Skeletal muscle tissue (tissue), 3 donors: ENCODE measurements at regions not wholly inside any gene's neighbourhood (a gene's known extent, or its start where the extent isn't known, plus 50 kb on each side); places are given as distances from the start of the nearest gene placed in this dataset.

Experiments
- H3K27ac ChIP-seq: one replicate; pipeline ENCODE4 v1.7.0; 2013; ENCODE audit warnings: mild to moderate bottlenecking, low read depth, low read length, inconsistent platforms
- H3K27me3 ChIP-seq, 3 donors: one replicate each; pipeline ENCODE4 v1.7.0; 2013; ENCODE audit warnings: low read length in 3 of 3; ENCODE audit not compliant: control insufficient read depth in 3 of 3, insufficient read depth in 3 of 3
- H3K36me3 ChIP-seq, 3 donors: one replicate each; pipeline ENCODE4 v1.7.0; 2013; ENCODE audit warnings: low read length in 3 of 3; ENCODE audit not compliant: control insufficient read depth in 3 of 3, insufficient read depth in 3 of 3
- H3K4me1 ChIP-seq, 3 donors: one replicate each; pipeline ENCODE4 v1.7.0; 2013; ENCODE audit warnings: low read length in 3 of 3, mild to moderate bottlenecking in 3 of 3; ENCODE audit not compliant: control insufficient read depth in 3 of 3, insufficient read depth in 3 of 3
- H3K4me3 ChIP-seq, 3 donors: one replicate each; pipeline ENCODE4 v1.7.0; 2013; ENCODE audit warnings: low read length in 3 of 3
- H3K9ac ChIP-seq, 3 donors: one replicate each; pipeline ENCODE4 v1.7.0; 2013; ENCODE audit warnings: low read length in 3 of 3, mild to moderate bottlenecking in 3 of 3, moderate library complexity in 2 of 3, low read depth in 1 of 3
- H3K9me3 ChIP-seq, 3 donors: one replicate each; pipeline ENCODE4 v1.7.0; 2013; ENCODE audit warnings: low read length in 3 of 3; ENCODE audit not compliant: control insufficient read depth in 3 of 3
- donor health status: Osteomylitis.

GRCh38 chr13:85671336-85671735 is 127.9 kb downstream of the SLITRK6 start:
- Histone ChIP-seq H3K36me3 (no peaks in the 10 kb centered on the region), H3K4me1 (no peaks in the 10 kb centered on the region), H3K9me3 (no peaks in the 10 kb centered on the region), H3K4me3 (no peak overlapping the region), H3K27me3 (no peaks in the 10 kb centered on the region), H3K9ac (no peak overlapping the region), H3K27ac (no peak overlapping the region)

GRCh38 chr13:85666356-85666755 is 132.9 kb downstream of the SLITRK6 start:
- no peaks in the 10 kb centered on the region for H3K36me3 ChIP-seq
- H3K4me3 ChIP-seq = no peak overlapping the region
- H3K27me3 ChIP-seq = no peaks in the 10 kb centered on the region
- H3K9ac ChIP-seq = no peak overlapping the region
- no peaks in the 10 kb centered on the region for H3K4me1 ChIP-seq
- H3K9me3 ChIP-seq = no peaks in the 10 kb centered on the region
- no peak overlapping the region for H3K27ac ChIP-seq

- Histone ChIP-seq H3K9me3 (no peaks in the 10 kb centered on the region), H3K4me1 (no peaks in the 10 kb centered on the region), H3K4me3 (no peak overlapping the region), H3K9ac (no peak overlapping the region), H3K27me3 (no peaks in the 10 kb centered on the region), H3K36me3 (no peaks in the 10 kb centered on the region), H3K27ac (no peak overlapping the region)
These were observed 133.9 kb downstream of the SLITRK6 start for GRCh38 chr13:85665286-85665685.

GRCh38 chr13:85663856-85664255 is 135.4 kb downstream of the SLITRK6 start:
- Histone ChIP-seq H3K27me3 (no peaks in the 10 kb centered on the region), H3K9ac (no peak overlapping the region), H3K27ac (no peak overlapping the region), H3K36me3 (no peaks in the 10 kb centered on the region), H3K4me3 (no peak overlapping the region), H3K9me3 (no peaks in the 10 kb centered on the region), H3K4me1 (no peaks in the 10 kb centered on the region)

- Histone ChIP-seq H3K9me3 (no peaks in the 10 kb centered on the region), H3K27ac (no peak overlapping the region), H3K4me1 (no peaks in the 10 kb centered on the region), H3K36me3 (no peaks in the 10 kb centered on the region), H3K9ac (no peak overlapping the region), H3K27me3 (no peaks in the 10 kb centered on the region), H3K4me3 (no peak overlapping the region)
These were observed 137.0 kb downstream of the SLITRK6 start for GRCh38 chr13:85662186-85662585.

- no peak overlapping the region for H3K4me3 ChIP-seq
- H3K9ac ChIP-seq = no peak overlapping the region
- H3K27me3 ChIP-seq = no peaks in the 10 kb centered on the region
- no peaks in the 10 kb centered on the region for H3K9me3 ChIP-seq
- no peak overlapping the region for H3K27ac ChIP-seq
- no peaks in the 10 kb centered on the region for H3K36me3 ChIP-seq
- no peaks in the 10 kb centered on the region for H3K4me1 ChIP-seq
These were observed 137.5 kb downstream of the SLITRK6 start for GRCh38 chr13:85661675-85662074.

- Histone ChIP-seq H3K4me1 (no peaks in the 10 kb centered on the region), H3K36me3 (no peaks in the 10 kb centered on the region), H3K27me3 (no peaks in the 10 kb centered on the region), H3K9ac (no peak overlapping the region), H3K9me3 (no peaks in the 10 kb centered on the region), H3K27ac (no peak overlapping the region), H3K4me3 (no peak overlapping the region)
These were observed 139.7 kb downstream of the SLITRK6 start for GRCh38 chr13:85659493-85659892.

- no peak overlapping the region for H3K9ac ChIP-seq
- H3K36me3 ChIP-seq = no peaks in the 10 kb centered on the region
- H3K4me3 ChIP-seq = no peak overlapping the region
These were observed 141.3 kb downstream of the SLITRK6 start for GRCh38 chr13:85657942-85658341.

GRCh38 chr13:85655040-85655439 is 144.2 kb downstream of the SLITRK6 start:
- Histone ChIP-seq H3K36me3 (no peaks in the 10 kb centered on the region), H3K27me3 (no peaks in the 10 kb centered on the region), H3K4me3 (no peak overlapping the region), H3K4me1 (no peaks in the 10 kb centered on the region), H3K9me3 (no peaks in the 10 kb centered on the region), H3K27ac (no peak overlapping the region), H3K9ac (no peak overlapping the region)

More at GRCh38 chr13:85657942-85658341, 141.3 kb downstream of the SLITRK6 start:
- Histone ChIP-seq H3K9me3 (no peaks in the 10 kb centered on the region), H3K27me3 (no peaks in the 10 kb centered on the region), H3K4me1 (no peaks in the 10 kb centered on the region), H3K27ac (no peak overlapping the region)

- no peaks in the 10 kb centered on the region for H3K27me3 ChIP-seq
- H3K9ac ChIP-seq = no peak overlapping the region
- H3K4me1 ChIP-seq = no peaks in the 10 kb centered on the region
- no peak overlapping the region for H3K4me3 ChIP-seq
- no peaks in the 10 kb centered on the region for H3K9me3 ChIP-seq
- no peaks in the 10 kb centered on the region for H3K36me3 ChIP-seq
- no peak overlapping the region for H3K27ac ChIP-seq
These were observed 145.0 kb downstream of the SLITRK6 start for GRCh38 chr13:85654227-85654626.

GRCh38 chr13:85653681-85654080 is 145.5 kb downstream of the SLITRK6 start:
- Histone ChIP-seq H3K9me3 (no peaks in the 10 kb centered on the region), H3K9ac (no peak overlapping the region), H3K27ac (no peak overlapping the region), H3K36me3 (no peaks in the 10 kb centered on the region), H3K4me1 (no peaks in the 10 kb centered on the region), H3K4me3 (no peak overlapping the region), H3K27me3 (no peaks in the 10 kb centered on the region)
